Panc1 (cell line): ENCODE measurements at regions not wholly inside any gene's neighbourhood (a gene's known extent, or its start where the extent isn't known, plus 50 kb on each side); places are given as distances from the start of the nearest gene placed in this dataset.

Source experiments
- CTCF ChIP-seq: fragments of 450-650 bp; IDR thresholded peaks from 2 replicates; pipeline ENCODE4 v1.5.1; 2017; ENCODE audit warnings: mild to moderate bottlenecking
- POLR2AphosphoS5 ChIP-seq: IDR thresholded peaks from 2 replicates; pipeline ENCODE4 v1.6.1; 2012; ENCODE audit warnings: mild to moderate bottlenecking, low read depth, low read length, moderate library complexity
- SIN3A ChIP-seq: IDR thresholded peaks from 2 replicates; pipeline ENCODE4 v1.6.1; 2012; ENCODE audit warnings: low read depth, mild to moderate bottlenecking, low read length, moderate library complexity, borderline replicate concordance; ENCODE audit not compliant: insufficient read depth
- TCF7L2 ChIP-seq: IDR thresholded peaks from 2 replicates; pipeline ENCODE4 v1.6.1; 2011; ENCODE audit warnings: mild to moderate bottlenecking, low read depth, low read length, inconsistent platforms
- TF ChIP-seq, protein P1 (sequence below), 2 experiments: IDR thresholded peaks; 2 replicates each; pipeline ENCODE4 v1.6.1; 2011 to 2012; ENCODE audit warnings: low read depth in 2 of 2, control low read depth in 1 of 2, low read length in 1 of 2, mild to moderate bottlenecking in 1 of 2, moderate library complexity in 1 of 2; ENCODE audit not compliant: insufficient read depth in 1 of 2

- TF ChIP-seq CTCF (no peak), TCF7L2 (no peak), POLR2AphosphoS5 (no peak), SIN3A (no peak)
- TF ChIP-seq, protein P1, sequence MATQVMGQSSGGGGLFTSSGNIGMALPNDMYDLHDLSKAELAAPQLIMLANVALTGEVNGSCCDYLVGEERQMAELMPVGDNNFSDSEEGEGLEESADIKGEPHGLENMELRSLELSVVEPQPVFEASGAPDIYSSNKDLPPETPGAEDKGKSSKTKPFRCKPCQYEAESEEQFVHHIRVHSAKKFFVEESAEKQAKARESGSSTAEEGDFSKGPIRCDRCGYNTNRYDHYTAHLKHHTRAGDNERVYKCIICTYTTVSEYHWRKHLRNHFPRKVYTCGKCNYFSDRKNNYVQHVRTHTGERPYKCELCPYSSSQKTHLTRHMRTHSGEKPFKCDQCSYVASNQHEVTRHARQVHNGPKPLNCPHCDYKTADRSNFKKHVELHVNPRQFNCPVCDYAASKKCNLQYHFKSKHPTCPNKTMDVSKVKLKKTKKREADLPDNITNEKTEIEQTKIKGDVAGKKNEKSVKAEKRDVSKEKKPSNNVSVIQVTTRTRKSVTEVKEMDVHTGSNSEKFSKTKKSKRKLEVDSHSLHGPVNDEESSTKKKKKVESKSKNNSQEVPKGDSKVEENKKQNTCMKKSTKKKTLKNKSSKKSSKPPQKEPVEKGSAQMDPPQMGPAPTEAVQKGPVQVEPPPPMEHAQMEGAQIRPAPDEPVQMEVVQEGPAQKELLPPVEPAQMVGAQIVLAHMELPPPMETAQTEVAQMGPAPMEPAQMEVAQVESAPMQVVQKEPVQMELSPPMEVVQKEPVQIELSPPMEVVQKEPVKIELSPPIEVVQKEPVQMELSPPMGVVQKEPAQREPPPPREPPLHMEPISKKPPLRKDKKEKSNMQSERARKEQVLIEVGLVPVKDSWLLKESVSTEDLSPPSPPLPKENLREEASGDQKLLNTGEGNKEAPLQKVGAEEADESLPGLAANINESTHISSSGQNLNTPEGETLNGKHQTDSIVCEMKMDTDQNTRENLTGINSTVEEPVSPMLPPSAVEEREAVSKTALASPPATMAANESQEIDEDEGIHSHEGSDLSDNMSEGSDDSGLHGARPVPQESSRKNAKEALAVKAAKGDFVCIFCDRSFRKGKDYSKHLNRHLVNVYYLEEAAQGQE (IDR thresholded peaks at IDR 0.05; ENCODE audit: insufficient read depth in 1 of 2, low read depth in 2 of 2, low read length in 1 of 2): no peak
Measured at GRCh38 chr2:133982256-133982655, 271.6 kb upstream of the MGAT5 start.
